Caki2 (cell line): ENCODE measurements at regions not wholly inside any gene's neighbourhood (a gene's known extent, or its start where the extent isn't known, plus 50 kb on each side); places are given as distances from the start of the nearest gene placed in this dataset.

Experiments
- DNase-seq: peaks from one replicate; pipeline ENCODE4 v3.0.0-alpha.2; 2015; ENCODE audit warnings: low read depth
- in situ Hi-C: cut with HindIII; loops from 2 replicates; pipeline ENCODE4 v1.10.0; 2016; ENCODE audit warnings: low sequenced_read_pairs, low pct_unique_long_range_greater_than_20kb, mixed read lengths

- in situ Hi-C loops: no loop called here
- no peak for DNase-seq
These were observed 384.7 kb upstream of the EEF2KMT start for GRCh38 chr16:5482256-5482655.

GRCh38 chr16:5480431-5481195 lies 383.0 kb upstream of the EEF2KMT start:
- in situ Hi-C loops: no loop called here
- no peak for DNase-seq

- no peak for DNase-seq
- in situ Hi-C loops: no loop called here
These were observed 382.3 kb upstream of the EEF2KMT start for GRCh38 chr16:5479926-5480325.

- in situ Hi-C loops: no loop called here
- no peak for DNase-seq
These were observed 380.4 kb upstream of the EEF2KMT start for GRCh38 chr16:5478036-5478435.

- in situ Hi-C loops: no loop called here
- DNase-seq: no peak
These were observed 379.7 kb upstream of the EEF2KMT start for GRCh38 chr16:5477251-5477650.

- DNase-seq: no peak
- in situ Hi-C loops: no loop called here
These were observed 375.0 kb upstream of the EEF2KMT start for GRCh38 chr16:5472552-5472951.

GRCh38 chr16:5468488-5468887 lies 370.9 kb upstream of the EEF2KMT start:
- in situ Hi-C loops: no loop called here

GRCh38 chr16:5467552-5467951 lies 370.0 kb upstream of the EEF2KMT start:
- DNase-seq: no peak
- in situ Hi-C loops: no loop called here

More at GRCh38 chr16:5468488-5468887, 370.9 kb upstream of the EEF2KMT start:
- DNase-seq: no peak

GRCh38 chr16:5466551-5466950 lies 369.0 kb upstream of the EEF2KMT start:
- DNase-seq: no peak
- in situ Hi-C loops: no loop called here

- DNase-seq: no peak
- in situ Hi-C loops: no loop called here
These were observed 368.1 kb upstream of the EEF2KMT start for GRCh38 chr16:5465714-5466113.

GRCh38 chr16:5463820-5464219 lies 366.2 kb upstream of the EEF2KMT start:
- DNase-seq: no peak
- in situ Hi-C loops: no loop called here

GRCh38 chr16:5461574-5461973 lies 364.0 kb upstream of the EEF2KMT start:
- DNase-seq: no peak
- in situ Hi-C loops: no loop called here

- no peak for DNase-seq
- in situ Hi-C loops: no loop called here
These were observed 363.5 kb upstream of the EEF2KMT start for GRCh38 chr16:5461141-5461540.

- in situ Hi-C loops: no loop called here
These were observed 363.1 kb upstream of the EEF2KMT start for GRCh38 chr16:5460701-5461100.

GRCh38 chr16:5459863-5460262 lies 362.3 kb upstream of the EEF2KMT start:
- no peak for DNase-seq
- in situ Hi-C loops: loop anchor here (10.0 kb wide), 1 partner anchor 55 kb away; no protein-coding TSS in a partner anchor

More at GRCh38 chr16:5460701-5461100, 363.1 kb upstream of the EEF2KMT start:
- no peak for DNase-seq

GRCh38 chr16:5455110-5455509 lies 357.5 kb upstream of the EEF2KMT start:
- DNase-seq: no peak
- in situ Hi-C loops: loop anchor here (10.0 kb wide), 1 partner anchor 50 kb away; no protein-coding TSS in a partner anchor

- in situ Hi-C loops: loop anchor here (10.0 kb wide), 1 partner anchor 50 kb away; no protein-coding TSS in a partner anchor
- no peak for DNase-seq
These were observed 356.8 kb upstream of the EEF2KMT start for GRCh38 chr16:5454349-5454748.

GRCh38 chr16:5451641-5452040 lies 354.0 kb upstream of the EEF2KMT start:
- DNase-seq: no peak
- in situ Hi-C loops: loop anchor here (10.0 kb wide), 1 partner anchor 47 kb away; no protein-coding TSS in a partner anchor

GRCh38 chr16:5450409-5451104 lies 353.0 kb upstream of the EEF2KMT start:
- in situ Hi-C loops: loop anchor here (10.0 kb wide), 1 partner anchor 46 kb away; no protein-coding TSS in a partner anchor
- no peak for DNase-seq
